GM12873 (cell line): ENCODE measurements at regions not wholly inside any gene's neighbourhood (a gene's known extent, or its start where the extent isn't known, plus 50 kb on each side); places are given as distances from the start of the nearest gene placed in this dataset.

Source experiments
- CTCF ChIP-seq: IDR thresholded peaks from 2 replicates; pipeline ENCODE4 v1.5.1; 2012; ENCODE audit warnings: low read depth, mild to moderate bottlenecking, moderate library complexity, low read length, control low read depth; ENCODE audit not compliant: insufficient read depth; ENCODE audit errors: missing control alignments

DNA sequence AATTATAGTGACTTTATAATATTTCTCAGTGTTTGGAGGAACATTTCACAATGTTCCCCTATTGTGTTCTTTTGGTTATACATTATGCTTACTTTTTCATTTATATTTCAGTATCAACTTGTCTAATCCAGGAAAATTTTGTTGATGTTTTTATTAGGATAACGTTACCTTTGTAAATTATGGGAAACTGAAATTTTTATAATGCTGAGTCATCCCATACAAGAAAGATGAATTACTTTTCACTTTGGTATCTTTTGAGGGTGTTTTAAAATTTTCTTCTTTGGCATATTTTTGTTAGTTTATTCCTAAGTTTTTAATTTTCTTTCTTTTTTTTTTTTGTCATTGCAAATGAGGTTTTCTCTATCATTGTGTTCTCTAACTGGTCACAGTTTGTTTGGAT, 542.7 kb downstream of the SLC16A7 start:
- TF ChIP-seq CTCF: no peak

DNA sequence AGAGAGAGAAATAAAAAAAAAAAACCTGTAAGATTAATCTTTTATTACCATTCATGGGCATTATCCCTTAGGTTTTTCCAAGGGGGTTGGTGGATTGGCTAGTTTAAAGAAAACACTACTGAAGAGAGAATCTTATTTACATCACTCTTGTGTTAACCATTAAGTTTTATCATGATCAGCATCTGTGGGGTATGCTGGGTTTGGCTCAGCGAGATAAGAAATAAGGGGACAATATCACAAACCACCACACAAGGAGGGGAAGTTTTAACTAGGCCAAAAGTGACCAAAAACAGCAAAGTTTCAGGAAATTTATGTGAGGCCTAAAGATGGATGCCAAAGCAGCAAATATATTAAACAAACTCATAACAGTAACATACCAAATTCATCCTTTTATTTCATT, 548.6 kb downstream of the SLC16A7 start:
- no peak for TF ChIP-seq CTCF

DNA sequence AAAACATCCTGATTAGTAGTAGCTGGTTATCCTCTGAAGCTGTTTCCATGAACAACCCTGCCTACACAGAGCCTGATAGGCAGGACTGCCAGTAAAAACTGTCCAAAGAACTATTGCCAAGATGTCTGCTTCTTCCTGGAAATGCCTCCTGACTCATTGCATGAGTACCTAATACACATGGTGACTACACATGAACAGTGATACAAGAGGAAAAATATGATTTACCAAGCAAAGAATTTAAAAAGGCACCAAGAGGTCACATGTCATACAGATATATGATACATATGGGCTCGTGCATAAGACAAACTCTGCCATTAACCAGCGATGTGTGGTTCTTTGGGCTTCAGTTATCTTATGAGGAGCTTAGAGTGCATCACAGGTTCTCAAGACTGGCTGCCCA, 552.3 kb downstream of the SLC16A7 start:
- TF ChIP-seq CTCF: no peak

DNA sequence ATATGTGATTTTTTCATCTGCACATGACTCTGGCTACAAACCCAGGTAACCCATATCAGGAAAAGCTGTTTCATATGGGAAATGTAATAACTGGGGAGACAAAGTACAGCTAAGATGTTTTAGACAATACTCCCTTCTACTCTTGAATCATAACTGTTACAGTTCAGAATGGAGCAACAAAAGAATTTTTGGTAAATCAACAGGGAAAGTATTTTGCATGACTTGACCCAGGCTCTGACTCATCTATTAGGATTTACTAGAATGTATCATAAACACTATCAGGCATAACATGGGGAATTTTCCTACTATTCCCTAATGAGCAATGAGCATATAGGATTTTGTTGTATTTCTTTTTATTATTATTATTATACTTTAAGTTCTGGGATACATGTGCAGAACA, 553.0 kb downstream of the SLC16A7 start:
- no peak for TF ChIP-seq CTCF

DNA sequence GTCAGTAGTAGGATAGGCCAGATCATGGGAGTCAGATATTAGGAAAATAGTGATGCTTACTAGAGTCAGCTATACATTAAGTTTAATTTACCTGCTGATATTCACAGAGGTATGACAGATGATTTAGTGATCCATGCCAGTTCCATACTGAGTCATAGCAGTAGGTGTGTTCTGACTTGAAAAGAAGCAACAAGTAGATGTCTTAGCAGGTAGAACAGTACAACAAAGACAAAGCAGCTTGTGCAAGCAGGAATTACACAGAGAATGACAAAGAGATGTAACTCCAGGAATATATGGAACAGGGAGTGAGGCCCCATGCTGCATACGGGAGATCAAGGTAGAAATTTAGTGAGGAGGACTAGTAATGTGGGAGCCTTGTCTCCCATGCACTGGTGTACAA, 556.9 kb downstream of the SLC16A7 start:
- TF ChIP-seq CTCF: no peak

DNA sequence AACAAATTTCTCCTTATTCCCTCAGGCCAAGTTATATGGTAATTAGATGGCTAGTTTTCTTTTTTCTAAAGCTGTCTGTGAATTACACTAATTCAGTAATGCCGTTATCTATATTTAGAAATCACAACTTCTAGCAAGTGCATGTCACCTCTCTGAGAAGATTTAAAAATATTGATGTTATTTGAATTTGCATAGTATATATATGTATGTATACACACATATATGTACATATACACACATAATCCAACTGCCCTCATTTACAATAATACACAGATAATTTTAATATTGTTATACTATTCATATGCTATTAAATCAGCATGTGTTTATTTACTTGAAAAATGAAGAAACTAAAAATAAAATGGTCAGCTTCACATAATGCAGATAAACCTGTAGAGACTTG, 563.9 kb downstream of the SLC16A7 start:
- TF ChIP-seq CTCF: no peak

- no peak for TF ChIP-seq CTCF
Measured at GRCh38 chr12:60162988-60163720, 567.3 kb downstream of the SLC16A7 start.
